ENCODE measurements at regions not wholly inside any gene's neighbourhood (a gene's known extent, or its start where the extent isn't known, plus 50 kb on each side); places are given as distances from the start of the nearest gene placed in this dataset.

- H3K4me1 ChIP-seq (ENCODE audit: control insufficient read depth, low read length) = no peaks in the 10 kb centered on the region
- no peaks in the 10 kb centered on the region for H3K9me2 ChIP-seq (replicated peaks; ENCODE audit: control insufficient read depth, low read length)
- no peaks in the 10 kb centered on the region for H3K36me3 ChIP-seq (ENCODE audit: control insufficient read depth, low read length)
- H3F3A ChIP-seq (ENCODE audit: control insufficient read depth, insufficient read depth) = no peaks in the 10 kb centered on the region
- TF ChIP-seq CTCF (IDR thresholded peaks at IDR 0.05; ENCODE audit: low read depth, low read length, poor library complexity, severe bottlenecking) (no peak), EZH2phosphoT487 (IDR thresholded peaks at IDR 0.05; ENCODE audit: borderline replicate concordance, low read length) (no peak)
- H3K27me3 ChIP-seq (ENCODE audit: control insufficient read depth, low read length) = no peaks in the 10 kb centered on the region
- H3K4me3 ChIP-seq (ENCODE audit: low read length) = no peak overlapping the region
- H3K4me2 ChIP-seq (ENCODE audit: low read length) = no peak overlapping the region
- no peaks in the 10 kb centered on the region for H4K20me1 ChIP-seq (ENCODE audit: control insufficient read depth, insufficient read depth, low read depth, low read length)
- no peak overlapping the region for H3K27ac ChIP-seq (ENCODE audit: low read depth, low read length)
- H3K9me3 ChIP-seq (ENCODE audit: control insufficient read depth, insufficient read depth, low read length) = peaks cover 3% of the 10 kb centered on the region; the same call in 1 of the 2 replicates
- no peaks in the 10 kb centered on the region for H3K79me2 ChIP-seq (ENCODE audit: control insufficient read depth, low read length)
These were observed 526.9 kb downstream of the NPIPA7 start for GRCh38 chr16:16905850-16906249.

GRCh38 chr16:16907089-16907488, 528.1 kb downstream of the NPIPA7 start:
- Histone ChIP-seq H3K27me3 (ENCODE audit: control insufficient read depth, low read length) (no peaks in the 10 kb centered on the region), H3K27ac (ENCODE audit: low read depth, low read length) (no peak overlapping the region), H3K9me3 (ENCODE audit: control insufficient read depth, insufficient read depth, low read length) (peaks cover 3% of the 10 kb centered on the region; the same call in 1 of the 2 replicates), H3K9me2 (replicated peaks; ENCODE audit: control insufficient read depth, low read length) (no peaks in the 10 kb centered on the region), H4K20me1 (ENCODE audit: control insufficient read depth, insufficient read depth, low read depth, low read length) (no peaks in the 10 kb centered on the region), H3K4me2 (ENCODE audit: low read length) (no peak overlapping the region), H3K4me3 (ENCODE audit: low read length) (no peak overlapping the region), H3F3A (ENCODE audit: control insufficient read depth, insufficient read depth) (no peaks in the 10 kb centered on the region), H3K4me1 (ENCODE audit: control insufficient read depth, low read length) (no peaks in the 10 kb centered on the region), H3K36me3 (ENCODE audit: control insufficient read depth, low read length) (no peaks in the 10 kb centered on the region), H3K79me2 (ENCODE audit: control insufficient read depth, low read length) (no peaks in the 10 kb centered on the region)
- TF ChIP-seq EZH2phosphoT487 (IDR thresholded peaks at IDR 0.05; ENCODE audit: borderline replicate concordance, low read length) (no peak), CTCF (IDR thresholded peaks at IDR 0.05; ENCODE audit: low read depth, low read length, poor library complexity, severe bottlenecking) (no peak)

- no peaks in the 10 kb centered on the region for H3K9me2 ChIP-seq (replicated peaks; ENCODE audit: control insufficient read depth, low read length)
- H3K4me3 ChIP-seq (ENCODE audit: low read length) = no peak overlapping the region
- H3K27me3 ChIP-seq (ENCODE audit: control insufficient read depth, low read length) = no peaks in the 10 kb centered on the region
- no peak overlapping the region for H3K4me2 ChIP-seq (ENCODE audit: low read length)
- no peak overlapping the region for H3K27ac ChIP-seq (ENCODE audit: low read depth, low read length)
- H3K36me3 ChIP-seq (ENCODE audit: control insufficient read depth, low read length) = no peaks in the 10 kb centered on the region
- H4K20me1 ChIP-seq (ENCODE audit: control insufficient read depth, insufficient read depth, low read depth, low read length) = no peaks in the 10 kb centered on the region
- H3K79me2 ChIP-seq (ENCODE audit: control insufficient read depth, low read length) = no peaks in the 10 kb centered on the region
- H3F3A ChIP-seq (ENCODE audit: control insufficient read depth, insufficient read depth) = no peaks in the 10 kb centered on the region
- no peaks in the 10 kb centered on the region for H3K9me3 ChIP-seq (ENCODE audit: control insufficient read depth, insufficient read depth, low read length)
- H3K4me1 ChIP-seq (ENCODE audit: control insufficient read depth, low read length) = no peaks in the 10 kb centered on the region
- TF ChIP-seq CTCF (IDR thresholded peaks at IDR 0.05; ENCODE audit: low read depth, low read length, poor library complexity, severe bottlenecking) (no peak), EZH2phosphoT487 (IDR thresholded peaks at IDR 0.05; ENCODE audit: borderline replicate concordance, low read length) (no peak)
These were observed 529.1 kb downstream of the NPIPA7 start for GRCh38 chr16:16908077-16908476.

GRCh38 chr16:16909126-16909525, 530.2 kb downstream of the NPIPA7 start:
- Histone ChIP-seq H3K79me2 (ENCODE audit: control insufficient read depth, low read length) (no peaks in the 10 kb centered on the region), H3K9me3 (ENCODE audit: control insufficient read depth, insufficient read depth, low read length) (no peaks in the 10 kb centered on the region), H3K4me1 (ENCODE audit: control insufficient read depth, low read length) (no peaks in the 10 kb centered on the region), H3K36me3 (ENCODE audit: control insufficient read depth, low read length) (no peaks in the 10 kb centered on the region), H3F3A (ENCODE audit: control insufficient read depth, insufficient read depth) (no peaks in the 10 kb centered on the region), H3K4me2 (ENCODE audit: low read length) (no peak overlapping the region), H3K27me3 (ENCODE audit: control insufficient read depth, low read length) (no peaks in the 10 kb centered on the region), H4K20me1 (ENCODE audit: control insufficient read depth, insufficient read depth, low read depth, low read length) (no peaks in the 10 kb centered on the region), H3K27ac (ENCODE audit: low read depth, low read length) (no peak overlapping the region), H3K4me3 (ENCODE audit: low read length) (no peak overlapping the region), H3K9me2 (replicated peaks; ENCODE audit: control insufficient read depth, low read length) (no peaks in the 10 kb centered on the region)
- TF ChIP-seq CTCF (IDR thresholded peaks at IDR 0.05; ENCODE audit: low read depth, low read length, poor library complexity, severe bottlenecking) (no peak), EZH2phosphoT487 (IDR thresholded peaks at IDR 0.05; ENCODE audit: borderline replicate concordance, low read length) (no peak)

Data from DOHH2 (cell line).